ENCODE measurements at regions not wholly inside any gene's neighbourhood (a gene's known extent, or its start where the extent isn't known, plus 50 kb on each side); places are given as distances from the start of the nearest gene placed in this dataset.
"Not testable (repeated sequence)": the region's sequence is repeated elsewhere in the genome, so short reads cannot be mapped to it uniquely, and the experiment has no call there.

DNA sequence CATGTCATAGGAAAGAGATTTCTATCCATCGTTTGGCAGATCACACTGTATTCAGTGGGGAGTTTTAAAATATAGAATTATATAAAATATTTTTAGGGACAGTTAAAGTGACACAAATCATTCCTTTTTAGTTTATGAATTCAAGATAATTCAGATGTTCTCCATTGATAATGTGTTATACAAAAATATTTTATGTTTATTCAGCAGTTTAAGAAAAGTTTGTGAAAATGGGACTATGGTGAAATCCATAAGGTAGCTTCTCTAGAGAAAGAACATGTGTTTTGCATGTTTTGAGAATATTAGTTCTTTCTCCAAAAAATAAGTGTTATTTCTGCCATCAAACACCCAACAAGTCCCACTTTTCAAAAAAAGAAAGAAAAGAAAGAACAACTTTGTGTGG is 122.9 kb downstream of the EMB start:
- H3K9me3 Mint-ChIP-seq = peaks cover 67% of the 10 kb centered on the region
- H3K4me3 Mint-ChIP-seq = no peak overlapping the region
- no peak overlapping the region for H3K27ac Mint-ChIP-seq
- DNase-seq = no peak
- no peaks in the 10 kb centered on the region for H3K4me1 Mint-ChIP-seq
- H3K36me3 Mint-ChIP-seq (ENCODE audit: low read depth) = no peaks in the 10 kb centered on the region
- H3K27me3 Mint-ChIP-seq (ENCODE audit: low read depth, poor library complexity) = no peaks in the 10 kb centered on the region
- TF ChIP-seq, protein P1, sequence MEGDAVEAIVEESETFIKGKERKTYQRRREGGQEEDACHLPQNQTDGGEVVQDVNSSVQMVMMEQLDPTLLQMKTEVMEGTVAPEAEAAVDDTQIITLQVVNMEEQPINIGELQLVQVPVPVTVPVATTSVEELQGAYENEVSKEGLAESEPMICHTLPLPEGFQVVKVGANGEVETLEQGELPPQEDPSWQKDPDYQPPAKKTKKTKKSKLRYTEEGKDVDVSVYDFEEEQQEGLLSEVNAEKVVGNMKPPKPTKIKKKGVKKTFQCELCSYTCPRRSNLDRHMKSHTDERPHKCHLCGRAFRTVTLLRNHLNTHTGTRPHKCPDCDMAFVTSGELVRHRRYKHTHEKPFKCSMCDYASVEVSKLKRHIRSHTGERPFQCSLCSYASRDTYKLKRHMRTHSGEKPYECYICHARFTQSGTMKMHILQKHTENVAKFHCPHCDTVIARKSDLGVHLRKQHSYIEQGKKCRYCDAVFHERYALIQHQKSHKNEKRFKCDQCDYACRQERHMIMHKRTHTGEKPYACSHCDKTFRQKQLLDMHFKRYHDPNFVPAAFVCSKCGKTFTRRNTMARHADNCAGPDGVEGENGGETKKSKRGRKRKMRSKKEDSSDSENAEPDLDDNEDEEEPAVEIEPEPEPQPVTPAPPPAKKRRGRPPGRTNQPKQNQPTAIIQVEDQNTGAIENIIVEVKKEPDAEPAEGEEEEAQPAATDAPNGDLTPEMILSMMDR (IDR thresholded peaks at IDR 0.05) = no peak

DNA sequence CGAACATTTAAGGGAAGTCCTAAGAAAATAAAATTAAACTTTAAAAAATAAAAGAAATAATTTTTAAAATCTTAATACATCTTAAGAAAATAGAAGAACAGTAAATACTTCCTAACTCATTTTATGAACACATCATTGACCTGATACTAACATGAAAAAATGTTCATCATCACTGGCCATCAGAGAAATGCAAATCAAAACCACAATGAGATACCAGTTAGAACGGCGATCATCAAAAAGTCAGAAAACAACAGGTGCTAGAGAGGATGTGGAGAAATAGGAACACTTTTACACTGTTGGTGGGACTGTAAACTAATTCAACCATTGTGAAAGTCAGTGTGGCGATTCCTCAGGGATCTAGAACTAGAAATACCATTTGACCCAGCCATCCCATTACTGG is 134.6 kb downstream of the EMB start:
- H3K4me3 Mint-ChIP-seq; H3K4me1 Mint-ChIP-seq; H3K36me3 Mint-ChIP-seq (ENCODE audit: low read depth); H3K27ac Mint-ChIP-seq; DNase-seq; H3K27me3 Mint-ChIP-seq (ENCODE audit: low read depth, poor library complexity): not testable (repeated sequence)
- H3K9me3 Mint-ChIP-seq = peaks cover 63% of the 10 kb centered on the region

DNA sequence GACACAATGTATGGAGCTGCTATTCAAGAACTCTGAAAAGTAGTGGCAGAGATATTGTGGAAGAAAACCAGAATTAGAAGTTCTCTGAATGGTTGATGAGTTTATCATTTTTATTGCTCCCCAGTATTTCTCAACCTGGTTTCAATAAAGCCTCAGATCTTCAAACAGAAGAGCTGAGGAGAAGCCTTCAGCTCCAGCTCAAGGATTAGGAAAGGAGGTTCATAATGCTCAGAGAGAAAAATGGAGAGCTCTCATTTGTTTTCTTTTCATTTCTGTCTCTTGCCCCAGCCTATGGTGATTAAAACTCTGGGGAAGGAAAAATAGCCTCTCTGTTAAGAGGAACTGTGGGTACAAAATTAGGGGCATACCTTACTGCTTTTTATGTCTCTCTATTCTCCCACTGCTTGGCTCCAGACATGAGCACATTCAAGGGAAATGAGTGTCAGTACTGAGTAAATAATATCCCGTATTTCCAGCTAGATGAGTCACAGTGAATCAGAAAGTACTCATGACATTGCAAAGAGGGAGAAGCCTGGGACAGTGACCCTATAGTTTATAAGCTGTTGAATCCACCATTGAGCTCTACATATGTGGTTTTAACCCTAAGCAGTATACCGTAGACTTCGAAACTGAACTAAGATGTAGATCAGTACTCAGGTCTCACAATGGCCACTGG is 138.1 kb downstream of the EMB start:
- peaks cover 61% of the 10 kb centered on the region for H3K9me3 Mint-ChIP-seq
- TF ChIP-seq, protein P1 (IDR thresholded peaks at IDR 0.05) = no peak
- no peaks in the 10 kb centered on the region for H3K4me1 Mint-ChIP-seq
- no peak overlapping the region for H3K4me3 Mint-ChIP-seq
- H3K27me3 Mint-ChIP-seq (ENCODE audit: low read depth, poor library complexity) = no peaks in the 10 kb centered on the region
- H3K36me3 Mint-ChIP-seq (ENCODE audit: low read depth) = no peaks in the 10 kb centered on the region
- DNase-seq = no peak
- no peak overlapping the region for H3K27ac Mint-ChIP-seq

DNA sequence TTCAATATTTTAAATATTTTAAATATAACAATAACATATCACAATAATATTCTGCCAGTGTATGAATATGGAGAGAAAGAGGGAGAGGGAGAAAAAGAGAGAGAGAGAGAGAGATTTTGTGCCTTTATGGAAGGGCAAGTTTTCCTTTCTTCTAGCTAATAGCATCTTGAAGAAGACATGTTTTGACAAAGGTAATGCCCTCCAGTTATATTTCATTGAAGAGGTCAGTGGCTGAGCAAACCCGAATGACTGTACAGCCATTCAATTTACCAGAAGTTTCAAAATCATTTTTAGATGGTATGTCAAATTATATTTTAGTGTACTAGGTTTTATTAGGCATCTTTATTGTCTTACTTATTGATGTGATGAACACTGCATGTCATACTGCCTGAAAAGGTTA is 139.3 kb downstream of the EMB start:
- Mint-ChIP-seq H3K27ac (no peak overlapping the region), H3K4me1 (no peaks in the 10 kb centered on the region), H3K36me3 (ENCODE audit: low read depth) (no peaks in the 10 kb centered on the region), H3K9me3 (peaks cover 59% of the 10 kb centered on the region), H3K27me3 (ENCODE audit: low read depth, poor library complexity) (no peaks in the 10 kb centered on the region), H3K4me3 (no peak overlapping the region)
- DNase-seq = no peak
- TF ChIP-seq, protein P1 (IDR thresholded peaks at IDR 0.05) = no peak

DNA sequence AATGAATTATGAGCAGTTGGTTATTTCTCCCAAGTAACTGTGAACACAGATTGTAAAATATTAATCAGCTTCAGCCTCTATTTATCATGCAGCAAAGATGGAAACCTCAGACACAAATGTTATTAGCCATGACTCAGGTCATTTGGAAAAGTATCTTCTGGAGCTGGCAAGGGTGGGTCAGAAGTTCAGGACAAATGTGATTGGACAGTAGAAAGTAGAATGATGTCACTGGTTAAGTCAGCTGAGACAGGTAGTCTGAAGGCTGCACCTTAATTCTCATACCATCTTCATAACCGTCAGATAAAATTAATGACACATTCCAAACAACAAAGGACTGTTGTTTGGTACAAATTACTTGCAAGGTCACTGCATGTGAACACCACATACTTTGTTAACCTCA is 140.2 kb downstream of the EMB start:
- TF ChIP-seq, protein P1 (IDR thresholded peaks at IDR 0.05) = no peak
- Mint-ChIP-seq H3K27ac (no peak overlapping the region), H3K4me1 (no peaks in the 10 kb centered on the region), H3K4me3 (no peak overlapping the region), H3K36me3 (ENCODE audit: low read depth) (no peaks in the 10 kb centered on the region), H3K27me3 (ENCODE audit: low read depth, poor library complexity) (no peaks in the 10 kb centered on the region), H3K9me3 (peaks cover 62% of the 10 kb centered on the region)
- DNase-seq = no peak

DNA sequence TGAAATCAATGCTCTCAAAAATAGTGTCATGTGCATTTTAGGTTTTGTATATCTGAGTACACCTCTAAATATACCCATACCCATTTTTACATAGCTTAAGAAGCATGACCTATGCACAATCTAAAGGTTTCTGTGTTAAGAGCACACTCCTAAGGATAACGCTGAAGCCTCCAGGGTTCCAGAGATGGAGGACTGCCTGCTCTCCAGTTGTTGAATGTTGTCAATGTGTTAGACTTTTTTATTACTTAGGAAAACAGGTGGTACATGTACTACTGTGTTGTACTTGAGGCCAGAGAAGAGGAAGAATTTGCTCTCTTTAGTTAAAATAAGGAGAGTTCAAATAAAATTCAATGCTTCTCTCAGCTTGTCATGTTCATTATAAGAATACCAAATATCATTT is 141.2 kb downstream of the EMB start:
- Mint-ChIP-seq H3K9me3 (peaks cover 67% of the 10 kb centered on the region), H3K27ac (no peak overlapping the region)
- TF ChIP-seq, protein P1 (IDR thresholded peaks at IDR 0.05) = no peak

More for the DNA sequence above, 141.2 kb downstream of the EMB start:
- H3K27me3 Mint-ChIP-seq (ENCODE audit: low read depth, poor library complexity) = no peaks in the 10 kb centered on the region
- H3K4me3 Mint-ChIP-seq = no peak overlapping the region
- no peaks in the 10 kb centered on the region for H3K4me1 Mint-ChIP-seq
- DNase-seq = no peak
- no peaks in the 10 kb centered on the region for H3K36me3 Mint-ChIP-seq (ENCODE audit: low read depth)
